GM20431 (cell line): ENCODE measurements at regions not wholly inside any gene's neighbourhood (a gene's known extent, or its start where the extent isn't known, plus 50 kb on each side); places are given as distances from the start of the nearest gene placed in this dataset.

ENCODE experiments used
- in situ Hi-C: fragments of 300-500 bp; cut with MseI, MboI; formaldehyde crosslinking; loops from one replicate; pipeline ENCODE4 v1.15.0; 2020; ENCODE audit warnings: low sequenced_read_pairs; ENCODE audit not compliant: unreplicated experiment

DNA sequence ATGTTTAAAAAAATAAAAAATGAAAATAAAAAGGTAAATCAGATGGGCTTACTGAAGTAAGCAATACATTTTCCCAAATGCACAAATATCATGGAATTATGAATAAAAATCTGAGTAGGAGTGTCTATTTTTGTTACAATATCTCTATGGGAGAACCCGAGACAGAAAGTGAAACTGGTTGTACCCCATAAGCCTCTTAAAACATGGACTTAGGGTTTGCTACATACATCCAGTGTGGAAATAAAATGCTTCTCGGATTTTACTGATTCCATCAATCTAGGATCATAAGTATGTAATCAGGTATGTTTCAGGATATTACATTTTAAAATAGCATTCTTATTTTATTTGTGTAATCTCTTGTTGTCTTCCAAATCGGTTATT, 177.8 kb upstream of the CDIN1 start:
- in situ Hi-C loops, result no loop called here

- in situ Hi-C loops, result no loop called here
Measured at GRCh38 chr15:36403351-36403750, 176.1 kb upstream of the CDIN1 start.

GRCh38 chr15:36406366-36406765, 173.1 kb upstream of the CDIN1 start:
- in situ Hi-C loops, result no loop called here

DNA sequence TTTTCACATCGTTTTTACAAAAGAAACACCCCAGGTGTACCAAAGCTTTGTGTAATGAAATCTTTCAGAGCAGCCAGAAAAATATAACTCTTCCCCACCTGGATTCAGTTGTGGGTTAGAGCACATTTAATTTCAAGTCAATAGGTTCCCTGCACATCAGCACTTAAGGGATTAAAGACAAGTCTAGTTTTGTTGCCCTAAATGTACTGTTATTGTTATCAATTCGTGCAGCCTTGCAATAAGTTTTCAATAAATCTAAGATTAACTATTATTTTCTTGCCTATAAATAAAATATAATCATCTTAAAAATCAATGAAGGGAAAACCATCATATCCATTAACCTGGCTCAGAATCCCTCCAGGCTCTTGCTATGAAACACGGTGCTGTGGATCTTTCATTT, 172.5 kb upstream of the CDIN1 start:
- in situ Hi-C loops, result no loop called here

DNA sequence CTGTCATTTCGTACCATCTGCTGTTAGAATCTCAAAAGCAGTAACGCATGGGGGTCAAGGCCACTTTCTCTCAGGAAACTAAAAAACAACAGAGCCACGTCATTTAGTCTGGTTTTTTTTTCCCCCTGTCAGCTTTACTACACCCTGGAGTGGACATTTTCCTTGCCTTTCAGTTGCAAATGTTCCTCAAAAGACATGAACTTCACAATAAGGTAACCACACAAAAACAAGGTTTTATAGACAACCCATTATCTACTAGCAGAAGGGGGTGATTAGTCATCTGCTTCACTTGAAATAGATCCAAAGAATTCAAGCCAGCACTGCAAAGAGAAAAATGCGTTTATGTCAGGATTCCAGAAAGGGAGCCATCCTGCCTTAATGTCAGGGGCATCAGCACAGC, 171.8 kb upstream of the CDIN1 start:
- in situ Hi-C loops, result no loop called here

GRCh38 chr15:36409819-36410218, 169.6 kb upstream of the CDIN1 start:
- in situ Hi-C loops, result no loop called here

DNA sequence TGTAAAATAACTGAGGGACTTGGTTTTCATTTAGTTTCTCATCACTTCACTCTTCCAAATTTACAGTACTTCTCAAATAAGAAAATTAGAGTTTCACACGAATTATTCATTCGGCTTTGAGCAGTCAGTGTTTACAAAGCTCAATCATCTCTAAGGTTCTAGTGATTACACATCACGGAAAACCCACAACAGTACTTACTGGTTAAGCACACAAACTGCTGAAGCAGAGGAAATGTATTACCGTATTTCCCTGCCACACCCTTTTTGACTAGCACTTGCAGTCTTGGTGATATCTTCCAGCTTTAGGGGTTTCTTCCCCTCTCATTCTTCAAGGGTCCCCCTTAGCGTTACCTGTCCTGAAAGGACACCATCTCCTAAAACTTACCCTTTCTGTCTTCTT, 164.8 kb upstream of the CDIN1 start:
- in situ Hi-C loops, result no loop called here

DNA sequence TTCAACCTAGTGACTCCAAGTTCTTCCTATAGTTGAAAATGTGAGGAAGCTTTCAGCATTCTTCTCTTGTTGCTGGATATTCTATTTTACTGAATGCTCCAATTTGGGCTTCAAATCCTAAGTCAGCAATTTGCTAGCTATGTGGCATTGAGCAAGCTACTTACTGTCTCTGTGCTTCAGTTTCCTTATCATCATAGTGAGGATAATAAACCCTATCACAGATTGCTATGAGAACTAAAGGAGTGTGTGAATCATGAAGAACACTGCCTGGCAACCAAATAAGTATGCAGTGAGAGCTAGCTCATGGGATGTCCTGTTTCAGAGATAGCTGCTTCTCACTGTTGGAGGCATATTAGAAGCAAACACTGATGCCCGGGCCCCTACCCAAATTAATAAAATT, 163.8 kb upstream of the CDIN1 start:
- in situ Hi-C loops, result no loop called here

GRCh38 chr15:36422631-36423030, 156.8 kb upstream of the CDIN1 start:
- in situ Hi-C loops, result no loop called here

- in situ Hi-C loops, result no loop called here
Measured at GRCh38 chr15:36426691-36427090, 152.7 kb upstream of the CDIN1 start.

- in situ Hi-C loops, result no loop called here
Measured at GRCh38 chr15:36428102-36428845, 151.2 kb upstream of the CDIN1 start.

DNA sequence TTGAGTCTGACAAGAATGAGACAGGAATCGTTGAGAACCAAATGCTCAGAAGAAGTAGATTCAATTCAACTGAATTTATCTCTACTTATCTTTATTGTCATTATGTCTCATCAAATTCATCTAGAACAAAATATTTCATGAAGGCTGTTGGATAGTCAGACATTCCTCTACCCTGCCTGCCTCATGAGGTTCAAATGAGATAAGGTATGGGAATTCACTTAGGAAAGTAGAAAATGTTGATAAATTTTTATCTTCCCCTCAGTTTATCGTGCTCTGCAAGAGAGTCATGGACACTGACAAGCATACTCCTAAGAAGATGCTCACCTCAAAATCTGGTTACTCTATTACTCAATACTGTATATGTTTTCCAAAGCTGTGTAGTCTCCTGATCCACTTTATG, 149.7 kb upstream of the CDIN1 start:
- in situ Hi-C loops, result no loop called here

DNA sequence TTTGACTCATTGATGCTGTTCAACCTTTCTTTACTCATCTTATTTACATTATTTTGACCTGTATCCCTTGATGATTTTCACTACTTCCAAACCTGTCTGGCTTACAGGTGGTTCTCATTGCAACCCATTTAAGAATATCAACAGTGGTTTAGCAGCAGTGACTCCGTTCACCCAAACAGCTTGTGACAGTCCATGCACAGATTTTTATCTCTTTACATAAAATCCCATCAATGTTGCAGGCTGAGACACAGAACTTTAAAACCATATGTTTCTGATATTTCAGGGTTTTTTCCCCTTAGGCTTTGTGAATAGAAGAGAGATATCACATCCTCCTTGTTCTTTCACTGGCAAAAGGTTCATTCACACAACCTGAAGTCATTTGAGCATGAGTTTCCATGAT, 149.1 kb upstream of the CDIN1 start:
- in situ Hi-C loops, result no loop called here

DNA sequence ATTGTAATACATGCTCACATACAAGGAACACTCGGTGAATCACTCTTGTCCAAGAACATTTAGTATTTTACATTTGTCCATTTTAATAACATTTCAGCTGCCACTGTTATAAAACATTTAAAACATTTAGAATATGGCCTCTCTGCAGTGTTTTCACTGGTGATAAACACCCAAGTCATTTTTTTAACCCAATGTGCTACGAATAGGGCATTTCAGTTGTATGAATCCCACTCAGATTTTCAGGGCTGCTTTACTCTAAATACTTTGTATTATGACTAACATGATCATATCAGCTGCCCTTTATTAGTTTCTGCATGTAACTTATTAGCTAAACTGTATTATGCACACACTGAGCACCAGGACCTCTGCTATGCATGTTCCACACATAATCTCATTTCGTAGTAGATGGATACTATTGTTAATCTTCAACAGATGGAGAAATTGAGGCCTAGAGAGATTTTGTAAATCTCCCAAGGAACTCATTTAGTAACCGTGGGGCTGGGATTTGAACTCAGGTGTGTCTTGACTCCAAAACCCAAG, 148.6 kb upstream of the CDIN1 start:
- in situ Hi-C loops, result no loop called here

DNA sequence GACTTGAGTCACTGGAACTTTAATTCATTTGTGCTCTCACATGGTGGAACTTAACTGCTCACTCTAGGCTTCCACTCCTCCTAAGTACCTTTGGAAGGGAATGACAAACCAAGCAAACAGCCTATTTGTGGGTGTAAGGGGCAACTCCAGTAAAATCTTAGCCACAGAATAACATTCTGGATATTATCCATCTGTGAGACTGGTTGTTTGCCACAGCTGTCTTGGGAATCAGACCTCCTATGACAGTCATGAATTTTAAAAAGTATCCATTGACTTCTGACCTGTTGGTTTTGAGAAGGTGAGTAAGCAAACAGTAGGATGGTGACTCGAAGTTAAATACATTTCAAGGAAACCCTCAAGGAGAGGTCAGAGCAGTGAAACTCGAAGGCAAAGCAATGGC, 147.3 kb upstream of the CDIN1 start:
- in situ Hi-C loops, result no loop called here

DNA sequence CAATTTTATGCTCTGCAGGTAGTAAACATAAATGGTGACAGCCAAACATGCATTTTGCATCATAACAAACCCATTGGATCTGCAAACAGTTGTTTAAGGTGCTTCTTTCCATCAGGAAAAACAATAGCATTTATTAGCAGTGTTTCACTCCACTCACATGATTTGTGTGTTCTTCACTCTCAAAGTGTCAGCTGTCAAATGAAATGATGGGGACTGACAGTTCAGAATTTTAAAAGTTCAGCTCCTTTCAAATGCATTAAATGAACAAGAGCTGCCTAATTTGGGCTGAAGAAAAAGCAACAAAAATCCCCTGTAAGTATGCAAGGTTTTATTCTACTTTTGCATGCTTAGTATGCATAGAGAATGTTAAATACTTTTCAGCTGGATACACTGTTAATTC, 145.2 kb upstream of the CDIN1 start:
- in situ Hi-C loops, result no loop called here

GRCh38 chr15:36438499-36438898, 140.9 kb upstream of the CDIN1 start:
- in situ Hi-C loops, result no loop called here

- in situ Hi-C loops, result no loop called here
Measured at GRCh38 chr15:36447373-36447772, 132.1 kb upstream of the CDIN1 start.

- in situ Hi-C loops, result no loop called here
Measured at GRCh38 chr15:36448418-36448817, 131.0 kb upstream of the CDIN1 start.

DNA sequence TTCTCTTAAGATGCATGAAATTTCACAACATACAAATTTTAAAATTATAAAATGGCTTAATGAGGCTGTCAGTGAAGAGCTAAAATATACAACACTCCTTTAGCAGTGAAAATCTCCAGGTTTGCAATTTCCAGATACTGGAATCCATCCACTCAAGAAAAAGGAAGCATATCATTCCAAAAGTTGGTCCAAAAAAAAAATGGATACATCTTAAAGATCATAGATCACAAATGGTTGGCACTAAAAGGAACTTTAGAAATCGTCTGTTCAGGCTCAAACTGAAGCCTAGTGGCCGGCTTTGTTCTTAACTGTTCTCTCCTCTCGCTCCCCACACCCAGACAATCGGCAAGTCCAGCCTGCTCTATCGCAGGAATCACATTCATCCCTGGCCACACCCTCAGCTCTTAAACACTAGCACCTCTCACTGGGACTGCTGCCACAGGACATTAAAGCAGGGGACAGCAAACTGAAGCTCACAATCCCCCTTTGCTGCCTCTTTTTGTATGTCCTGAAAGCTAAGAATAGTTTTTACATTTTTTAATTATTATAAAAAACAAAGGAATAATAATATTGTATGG, 130.3 kb upstream of the CDIN1 start:
- in situ Hi-C loops, result no loop called here

GRCh38 chr15:36449662-36450145, 129.7 kb upstream of the CDIN1 start:
- in situ Hi-C loops, result loop anchor here (25.0 kb wide), 1 partner anchor 113 kb away; no protein-coding TSS in a partner anchor

DNA sequence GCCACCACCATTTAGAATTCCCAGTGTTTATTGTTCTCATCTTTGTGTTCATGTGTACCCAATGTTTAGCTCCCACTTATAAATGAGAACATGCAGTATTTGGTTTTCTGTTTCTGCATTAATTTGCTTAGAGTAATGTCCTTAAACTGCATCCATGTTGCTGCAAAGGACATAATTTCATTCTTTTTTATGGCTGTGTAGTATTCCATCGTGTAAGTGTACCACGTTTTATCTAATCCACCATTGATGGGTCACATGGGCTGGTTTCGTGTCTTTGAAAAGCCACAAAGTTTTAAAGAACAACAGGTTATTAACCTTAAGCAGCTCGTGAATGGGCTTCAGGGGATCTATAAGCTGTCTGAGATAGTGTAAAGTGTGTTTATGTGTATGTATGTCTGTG, 125.2 kb upstream of the CDIN1 start:
- in situ Hi-C loops, result loop anchor here (25.0 kb wide), 1 partner anchor 108 kb away; no protein-coding TSS in a partner anchor
